Mesothelial cell of epicardium (in vitro differentiated cells): ENCODE measurements at regions not wholly inside any gene's neighbourhood (a gene's known extent, or its start where the extent isn't known, plus 50 kb on each side); places are given as distances from the start of the nearest gene placed in this dataset.

Experiments
- DNase-seq, 2 experiments: peaks; one replicate each; pipeline ENCODE4 v3.0.0; 2021; ENCODE audit warnings: low spot score in 2 of 2; ENCODE audit not compliant: unreplicated experiment in 2 of 2
- H3K27ac Mint-ChIP-seq: 2 replicates; pipeline ENCODE4 v1.8.0; 2021; ENCODE audit warnings: mixed read lengths
- H3K27me3 Mint-ChIP-seq: 2 replicates; pipeline ENCODE4 v1.8.0; 2021; ENCODE audit warnings: low read depth, mixed read lengths
- H3K36me3 Mint-ChIP-seq: 2 replicates; pipeline ENCODE4 v1.8.0; 2021; ENCODE audit warnings: mixed read lengths
- H3K4me1 Mint-ChIP-seq: 2 replicates; pipeline ENCODE4 v1.8.0; 2021; ENCODE audit warnings: mixed read lengths
- H3K4me3 Mint-ChIP-seq: 2 replicates; pipeline ENCODE4 v1.8.0; 2021; ENCODE audit warnings: mild to moderate bottlenecking, moderate library complexity, mixed read lengths
- H3K9me3 Mint-ChIP-seq: 2 replicates; pipeline ENCODE4 v1.8.0; 2021; ENCODE audit warnings: mixed read lengths
- CTCF ChIP-seq: fragments of 200-600 bp; sonication (generic); IDR thresholded peaks from one replicate; pipeline ENCODE4 v1.5.0; 2021; ENCODE audit warnings: antibody characterized with exemption; ENCODE audit not compliant: unreplicated experiment

- no peaks in the 10 kb centered on the region for H3K4me1 Mint-ChIP-seq
- H3K27me3 Mint-ChIP-seq = peaks cover 73% of the 10 kb centered on the region
- H3K4me3 Mint-ChIP-seq = no peak overlapping the region
- TF ChIP-seq CTCF = no peak
- H3K9me3 Mint-ChIP-seq = no peaks in the 10 kb centered on the region
- H3K27ac Mint-ChIP-seq = no peak overlapping the region
- H3K36me3 Mint-ChIP-seq = no peaks in the 10 kb centered on the region
- DNase-seq = no peak
Measured at GRCh38 chr11:134482865-134483264, 70.8 kb upstream of the B3GAT1 start.

GRCh38 chr11:134481933-134482527, 70.0 kb upstream of the B3GAT1 start:
- H3K36me3 Mint-ChIP-seq = no peaks in the 10 kb centered on the region
- DNase-seq = no peak
- H3K4me1 Mint-ChIP-seq = no peaks in the 10 kb centered on the region
- H3K4me3 Mint-ChIP-seq = no peak overlapping the region
- TF ChIP-seq CTCF = no peak
- H3K27me3 Mint-ChIP-seq = peaks cover 78% of the 10 kb centered on the region
- no peak overlapping the region for H3K27ac Mint-ChIP-seq
- no peaks in the 10 kb centered on the region for H3K9me3 Mint-ChIP-seq

- no peak for TF ChIP-seq CTCF
- H3K27me3 Mint-ChIP-seq = peaks cover 82% of the 10 kb centered on the region
- no peak overlapping the region for H3K4me3 Mint-ChIP-seq
Measured at GRCh38 chr11:134481135-134481534, 69.1 kb upstream of the B3GAT1 start.

GRCh38 chr11:134480136-134480712, 68.2 kb upstream of the B3GAT1 start:
- Mint-ChIP-seq H3K27ac (no peak overlapping the region), H3K4me1 (no peaks in the 10 kb centered on the region), H3K27me3 (peaks cover 79% of the 10 kb centered on the region), H3K4me3 (no peak overlapping the region), H3K9me3 (no peaks in the 10 kb centered on the region), H3K36me3 (no peaks in the 10 kb centered on the region)
- TF ChIP-seq CTCF = no peak
- DNase-seq = no peak

More at GRCh38 chr11:134481135-134481534, 69.1 kb upstream of the B3GAT1 start:
- Mint-ChIP-seq H3K36me3 (no peaks in the 10 kb centered on the region), H3K9me3 (no peaks in the 10 kb centered on the region), H3K27ac (no peak overlapping the region), H3K4me1 (no peaks in the 10 kb centered on the region)
- no peak for DNase-seq

GRCh38 chr11:134479206-134480135, 67.4 kb upstream of the B3GAT1 start:
- no peak for TF ChIP-seq CTCF
- Mint-ChIP-seq H3K27me3 (peaks cover 79% of the 10 kb centered on the region), H3K27ac (no peak overlapping the region), H3K4me3 (no peak overlapping the region), H3K4me1 (no peaks in the 10 kb centered on the region), H3K36me3 (no peaks in the 10 kb centered on the region), H3K9me3 (no peaks in the 10 kb centered on the region)
- no peak for DNase-seq
